Psoas muscle (tissue), 7 donors: ENCODE measurements at regions not wholly inside any gene's neighbourhood (a gene's known extent, or its start where the extent isn't known, plus 50 kb on each side); places are given as distances from the start of the nearest gene placed in this dataset.
A peak's percentile ranks its signal among the peaks of the same experiment; 100 is the strongest.

Source experiments
- ATAC-seq, 4 donors: fragments of 200-7000 bp; cut with Tn5 transposase; one replicate each; pipeline ENCODE4 v1.9.1; 2020; ENCODE audit warnings: moderate library complexity in 3 of 4, mild to moderate bottlenecking in 2 of 4
- DNase-seq, 2 donors: peaks; one replicate each; pipeline ENCODE4 v3.0.0-alpha.2; 2020
- H3K27ac ChIP-seq: fragments of 200-600 bp; one replicate; pipeline ENCODE4 v1.8.0; 2022
- H3K27me3 ChIP-seq, 3 donors: fragments of 200-600 bp in 1 of 3; one replicate each; pipeline versions ENCODE4 v1.6.1 to v1.8.0; 2013 to 2022; ENCODE audit warnings: low read length in 2 of 3, mild to moderate bottlenecking in 2 of 3, moderate library complexity in 1 of 3; ENCODE audit not compliant: insufficient read depth in 3 of 3
- H3K36me3 ChIP-seq, 2 donors: fragments of 200-600 bp in 1 of 2; one replicate each; pipeline versions ENCODE4 v1.6.1 to v1.8.0; 2013 to 2022; ENCODE audit warnings: low read depth in 1 of 2, mild to moderate bottlenecking in 1 of 2, moderate library complexity in 1 of 2; ENCODE audit not compliant: insufficient read depth in 1 of 2
- H3K4me1 ChIP-seq: fragments of 200-600 bp; one replicate; pipeline ENCODE4 v1.8.0; 2022
- H3K4me3 ChIP-seq: fragments of 200-600 bp; one replicate; pipeline ENCODE4 v1.8.0; 2022; ENCODE audit warnings: mild to moderate bottlenecking
- H3K9me3 ChIP-seq: fragments of 200-600 bp; one replicate; pipeline ENCODE4 v1.8.0; 2022
- WGBS, 3 donors: extraction: QIAGEN DNeasy Blood & Tissue Kit; methylation state at CpG; one replicate each; pipeline versions ENCODE4 v1.1.6 to v1.1.7; 2013; 5-methylcytosine and 5-hydroxymethylcytosine counted together
- intact Hi-C, 2 donors: fragments of 100-400 bp; cut with DNase I; formaldehyde crosslinking; loops; one replicate each; pipeline versions ENCODE4 v1.11.0 to v1.14.2; 2022
- TF ChIP-seq, protein P1 (sequence below): fragments of 200-600 bp; IDR thresholded peaks from one replicate; pipeline ENCODE4 v1.8.0; 2022; ENCODE audit warnings: antibody characterized with exemption
- donor health status: healthy with polysubstance abuse.
- donor health status: DM: no; HTN: no; CAD: no; lungs with moderate emphysema.
- donor health status: Bipolar disorder and iron deficiency.
- donor health status: healthy.
- donor health status: DM: yes; HTN: yes; CAD: no.
- donor health status: DM: no; HTN: no; CAD: no.
- donor health status: DM: yes; HTN: yes; CAD: no.

DNA sequence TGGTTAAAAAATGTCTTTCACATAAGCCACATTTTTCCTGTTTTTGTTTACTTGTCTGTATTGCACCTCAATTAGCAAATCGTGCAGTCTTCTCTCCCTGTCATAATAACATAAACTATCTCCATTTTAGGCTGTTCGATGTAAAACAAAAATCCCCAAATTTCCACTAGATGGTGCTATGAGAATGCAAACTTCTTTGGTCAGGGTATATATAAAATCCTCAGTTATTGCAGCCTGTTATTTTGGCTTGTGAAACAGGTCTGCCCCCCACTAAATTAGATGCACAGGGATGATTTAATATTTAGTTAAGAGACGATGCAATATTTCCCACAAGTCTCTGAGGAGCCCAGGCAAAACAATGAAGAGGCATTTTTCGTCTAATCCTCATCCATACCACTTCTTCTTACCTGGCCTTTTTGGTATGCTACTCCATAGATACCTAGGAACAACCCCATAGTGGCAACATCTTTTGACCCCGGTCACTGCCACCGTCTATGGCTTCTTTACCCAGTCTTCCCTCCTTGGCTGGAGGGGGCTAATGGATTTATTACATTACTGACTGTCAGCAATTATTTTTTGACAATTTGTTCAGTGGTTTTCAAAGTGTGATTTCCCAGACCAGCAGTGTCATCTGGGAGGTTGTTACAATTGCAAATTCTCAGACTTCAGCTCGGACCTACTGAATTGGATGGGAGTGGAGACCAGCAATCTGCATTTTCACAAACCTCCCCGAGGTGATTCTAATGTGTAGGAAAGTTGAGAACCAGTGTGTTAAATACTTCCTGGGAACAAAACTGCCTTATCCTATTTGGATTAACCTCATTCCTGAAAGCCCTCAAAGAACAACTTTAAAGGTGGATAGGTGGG, 117.4 kb upstream of the CWC22 start:
- TF ChIP-seq, protein P1, sequence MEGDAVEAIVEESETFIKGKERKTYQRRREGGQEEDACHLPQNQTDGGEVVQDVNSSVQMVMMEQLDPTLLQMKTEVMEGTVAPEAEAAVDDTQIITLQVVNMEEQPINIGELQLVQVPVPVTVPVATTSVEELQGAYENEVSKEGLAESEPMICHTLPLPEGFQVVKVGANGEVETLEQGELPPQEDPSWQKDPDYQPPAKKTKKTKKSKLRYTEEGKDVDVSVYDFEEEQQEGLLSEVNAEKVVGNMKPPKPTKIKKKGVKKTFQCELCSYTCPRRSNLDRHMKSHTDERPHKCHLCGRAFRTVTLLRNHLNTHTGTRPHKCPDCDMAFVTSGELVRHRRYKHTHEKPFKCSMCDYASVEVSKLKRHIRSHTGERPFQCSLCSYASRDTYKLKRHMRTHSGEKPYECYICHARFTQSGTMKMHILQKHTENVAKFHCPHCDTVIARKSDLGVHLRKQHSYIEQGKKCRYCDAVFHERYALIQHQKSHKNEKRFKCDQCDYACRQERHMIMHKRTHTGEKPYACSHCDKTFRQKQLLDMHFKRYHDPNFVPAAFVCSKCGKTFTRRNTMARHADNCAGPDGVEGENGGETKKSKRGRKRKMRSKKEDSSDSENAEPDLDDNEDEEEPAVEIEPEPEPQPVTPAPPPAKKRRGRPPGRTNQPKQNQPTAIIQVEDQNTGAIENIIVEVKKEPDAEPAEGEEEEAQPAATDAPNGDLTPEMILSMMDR = peak; percentile 68

DNA sequence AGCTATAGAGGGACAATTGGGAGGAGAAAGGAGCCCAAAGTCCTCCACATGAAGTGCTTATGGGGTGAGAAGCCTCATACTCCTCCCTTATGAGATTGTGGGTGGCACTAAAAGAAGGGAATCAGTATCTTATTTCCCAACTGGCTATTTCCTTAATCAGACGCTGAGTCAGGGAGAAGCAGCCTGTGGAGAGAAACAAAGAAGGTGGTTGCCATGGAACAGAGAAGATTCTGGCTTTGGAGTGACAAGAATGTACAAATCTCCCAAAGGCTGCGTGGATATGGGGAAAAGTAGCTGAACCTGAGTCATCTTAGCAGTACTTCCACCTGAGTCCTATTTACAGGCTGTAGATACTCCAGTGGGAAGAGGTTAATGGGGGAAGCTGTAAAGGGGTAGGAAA, 115.8 kb upstream of the CWC22 start:
- DNase-seq = no peak
- TF ChIP-seq, protein P1 = no peak
- Histone ChIP-seq H3K36me3 (no peaks in the 10 kb centered on the region), H3K4me3 (no peak overlapping the region), H3K9me3 (no peaks in the 10 kb centered on the region), H3K27ac (no peak overlapping the region), H3K27me3 (no peaks in the 10 kb centered on the region), H3K4me1 (no peaks in the 10 kb centered on the region)
- intact Hi-C loops = loop anchor here (2.0 to 10.0 kb wide), 5 partner anchors 862 to 1592 kb away; partner anchors contain the start of gene UBE2E3 (in 2 of the 2)
- WGBS, 3 donors = 67 to 80% (median 67%) methylated on average over 2 of the region's 2 CpGs
- ATAC-seq = no peak

More for the DNA sequence above, 117.4 kb upstream of the CWC22 start:
- ATAC-seq (peak; percentile 53 to 80 (median 57)), DNase-seq (no peak)
- intact Hi-C loops = loop anchor here (5.0 to 10.0 kb wide), 5 partner anchors 860 to 1590 kb away; partner anchors contain the start of gene UBE2E3 (in 2 of the 2)
- no peaks in the 10 kb centered on the region for H3K27me3 ChIP-seq
- H3K4me3 ChIP-seq = no peak overlapping the region
- no peaks in the 10 kb centered on the region for H3K9me3 ChIP-seq
- no peaks in the 10 kb centered on the region for H3K36me3 ChIP-seq
- no peaks in the 10 kb centered on the region for H3K4me1 ChIP-seq
- WGBS, 3 donors = 20 to 22% (median 21%) methylated on average over 8 of the region's 8 CpGs
- no peak overlapping the region for H3K27ac ChIP-seq

DNA sequence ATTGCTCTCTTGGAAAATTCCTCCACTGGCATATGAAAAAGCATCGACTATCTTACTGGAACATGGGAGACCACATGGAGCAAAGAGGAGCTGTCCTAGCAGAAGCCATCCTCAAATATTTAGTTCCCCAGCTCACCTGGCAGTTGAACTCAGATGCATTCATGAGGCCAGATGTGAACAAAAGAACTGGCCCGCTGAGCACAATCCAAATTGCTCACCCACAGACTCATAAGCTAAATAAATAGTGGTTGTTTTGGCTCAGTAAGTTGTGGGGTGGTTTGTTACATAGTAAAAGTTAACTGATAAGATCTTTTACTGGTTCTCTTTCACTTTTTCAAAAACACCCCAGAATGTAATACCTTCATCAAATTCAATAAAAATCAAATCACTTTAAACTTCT, 108.6 kb upstream of the CWC22 start:
- 69 to 78% (median 74%) methylated on average over 2 of the region's 2 CpGs for WGBS, 3 donors
- Histone ChIP-seq H3K36me3 (no peaks in the 10 kb centered on the region), H3K4me1 (no peaks in the 10 kb centered on the region), H3K27ac (no peak overlapping the region), H3K4me3 (no peak overlapping the region), H3K9me3 (no peaks in the 10 kb centered on the region), H3K27me3 (no peaks in the 10 kb centered on the region)
- intact Hi-C loops = no loop called here
- ATAC-seq (no peak), DNase-seq (no peak)
- TF ChIP-seq, protein P1 = no peak

DNA sequence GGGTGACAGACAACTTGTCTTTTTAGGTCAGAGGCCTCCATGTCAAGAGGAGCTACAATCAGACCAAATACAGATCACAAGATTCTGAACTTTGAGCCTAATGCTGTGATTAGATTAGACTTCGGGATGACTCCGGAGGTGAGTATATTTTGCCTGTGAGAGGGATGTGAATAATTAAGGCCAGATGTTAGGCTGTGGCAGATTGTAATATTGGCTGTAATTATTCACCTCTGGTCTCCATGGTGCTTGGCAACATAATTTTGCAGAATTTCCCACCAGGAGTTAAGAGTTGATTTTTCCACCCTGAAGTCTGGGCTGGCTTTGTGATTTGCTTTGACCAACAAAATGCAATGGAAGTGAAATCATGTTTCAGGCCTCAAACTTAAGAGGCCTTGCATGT, 108.2 kb upstream of the CWC22 start:
- TF ChIP-seq, protein P1 = no peak
- no peak for ATAC-seq
- DNase-seq = no peak
- Histone ChIP-seq H3K9me3 (no peaks in the 10 kb centered on the region), H3K4me1 (no peaks in the 10 kb centered on the region), H3K4me3 (no peak overlapping the region), H3K36me3 (no peaks in the 10 kb centered on the region), H3K27ac (no peak overlapping the region), H3K27me3 (no peaks in the 10 kb centered on the region)
- WGBS, 3 donors = 81 to 93% (median 85%) methylated on average over 2 of the region's 2 CpGs
- intact Hi-C loops = no loop called here
